HL-60 (cell line): ENCODE measurements at regions not wholly inside any gene's neighbourhood (a gene's known extent, or its start where the extent isn't known, plus 50 kb on each side); places are given as distances from the start of the nearest gene placed in this dataset.

Experiments used
- DNase-seq, 2 experiments: peaks; one replicate each; pipeline ENCODE4 v3.0.0-alpha.2; 2010 to 2020; ENCODE audit warnings: low read depth in 1 of 2, low spot score in 1 of 2
- H3K27ac ChIP-seq: fragments of 250-450 bp; sonication (Bioruptor Pico); replicated peaks from 2 replicates; pipeline ENCODE4 v1.5.1; 2020; ENCODE audit warnings: mild to moderate bottlenecking, moderate library complexity
- H3K27me3 ChIP-seq: fragments of 250-450 bp; sonication (Bioruptor Pico); 2 replicates; pipeline ENCODE4 v1.5.1; 2021; ENCODE audit warnings: mild to moderate bottlenecking, moderate library complexity; ENCODE audit not compliant: insufficient read depth, poor library complexity, severe bottlenecking
- H3K4me3 ChIP-seq: replicated peaks from 2 replicates; pipeline ENCODE4 v1.5.1; 2011; ENCODE audit warnings: mild to moderate bottlenecking, control low read depth, low read length; ENCODE audit not compliant: insufficient read depth
- CTCF ChIP-seq: IDR thresholded peaks from one replicate; pipeline ENCODE4 v1.5.1; 2011; ENCODE audit warnings: low read length, control low read depth, inconsistent platforms; ENCODE audit not compliant: insufficient read depth
- GABPA ChIP-seq: IDR thresholded peaks from 2 replicates; pipeline ENCODE4 v1.6.1; 2012; ENCODE audit warnings: low read depth
- POLR2AphosphoS5 ChIP-seq: IDR thresholded peaks from 2 replicates; pipeline ENCODE4 v1.6.1; 2012; ENCODE audit warnings: low read depth
- REST ChIP-seq: IDR thresholded peaks from 2 replicates; pipeline ENCODE4 v1.6.1; 2012; ENCODE audit warnings: low read depth; ENCODE audit not compliant: insufficient replicate concordance
- SPI1 ChIP-seq: IDR thresholded peaks from 2 replicates; pipeline ENCODE4 v1.6.1; 2012; ENCODE audit warnings: low read depth, mild to moderate bottlenecking, borderline replicate concordance

DNA sequence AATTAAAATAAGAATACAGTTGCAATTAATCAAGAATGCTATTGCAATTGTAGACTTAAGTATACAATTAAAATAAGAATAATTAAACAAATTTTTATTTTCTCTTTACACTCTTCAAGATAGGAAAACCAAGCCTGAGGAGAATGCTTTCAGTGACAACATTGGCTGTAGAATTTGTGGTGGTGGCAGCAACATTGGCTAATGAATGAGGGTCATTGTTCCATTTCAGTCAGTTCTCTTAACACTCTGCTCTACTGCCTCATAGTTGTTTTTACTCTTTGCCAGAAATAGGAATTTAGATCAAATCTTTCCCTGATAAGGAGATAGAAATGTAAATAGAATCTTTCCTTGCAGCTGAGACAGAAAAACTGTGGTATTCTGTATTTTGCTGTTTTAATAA, 391.6 kb downstream of the PCDH20 start:
- no peak overlapping the region for H3K4me3 ChIP-seq
- no peak for DNase-seq
- TF ChIP-seq GABPA, result no peak
- no peak for TF ChIP-seq POLR2AphosphoS5
- TF ChIP-seq CTCF, result no peak
- no peak for TF ChIP-seq REST
- no peak for TF ChIP-seq SPI1

DNA sequence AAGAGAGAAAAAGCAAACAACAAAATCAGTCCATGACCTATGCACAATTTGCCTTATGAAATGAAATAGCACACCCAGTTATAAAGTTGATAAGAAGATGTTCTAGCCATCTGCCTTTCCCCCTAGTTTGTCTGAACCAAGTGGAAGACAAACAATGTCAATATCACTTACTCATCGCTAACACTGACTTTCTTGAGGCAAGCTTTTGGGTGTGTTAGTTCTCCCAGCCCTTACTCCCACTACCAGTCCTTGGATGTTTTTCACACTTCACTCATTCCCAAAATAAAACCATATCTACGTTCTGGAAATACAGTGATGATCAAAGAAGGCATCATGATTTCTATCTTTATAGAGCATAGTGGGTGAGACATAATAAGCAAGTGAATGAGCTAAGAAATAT, 393.8 kb downstream of the PCDH20 start:
- TF ChIP-seq POLR2AphosphoS5, result no peak
- no peak for TF ChIP-seq SPI1
- TF ChIP-seq CTCF, result no peak
- TF ChIP-seq GABPA, result no peak
- no peak for TF ChIP-seq REST
- Histone ChIP-seq H3K27ac (no peak overlapping the region), H3K27me3 (no peaks in the 10 kb centered on the region), H3K4me3 (no peak overlapping the region)
- DNase-seq, result no peak

More for the DNA sequence above, 391.6 kb downstream of the PCDH20 start:
- no peaks in the 10 kb centered on the region for H3K27me3 ChIP-seq
- H3K27ac ChIP-seq, result no peak overlapping the region

- H3K4me3 ChIP-seq, result no peak overlapping the region
- H3K27me3 ChIP-seq, result no peaks in the 10 kb centered on the region
- DNase-seq, result peak in 1 of 2 experiments; percentile 63
- no peak for TF ChIP-seq CTCF
- no peak for TF ChIP-seq REST
- peak; percentile 59; the same call in 1 of the 2 replicates for TF ChIP-seq SPI1
- no peak for TF ChIP-seq POLR2AphosphoS5
- TF ChIP-seq GABPA, result no peak
- peak overlapping the region; percentile 15 for H3K27ac ChIP-seq
These were observed 401.9 kb downstream of the PCDH20 start for GRCh38 chr13:61013796-61014195.
